ENCODE measurements at regions not wholly inside any gene's neighbourhood (a gene's known extent, or its start where the extent isn't known, plus 50 kb on each side); places are given as distances from the start of the nearest gene placed in this dataset.

GRCh38 chr9:79107911-79108676 is 463.7 kb upstream of the TLE4 start:
- TF ChIP-seq E2F6 (IDR thresholded peaks at IDR 0.05) (no peak), MAFK (IDR thresholded peaks at IDR 0.05; ENCODE audit: low read depth, low read length) (no peak), HDAC2 (IDR thresholded peaks at IDR 0.05; ENCODE audit: borderline replicate concordance in 1 of 2, low read depth in 2 of 2, low read length in 2 of 2) (no peak), GABPA (IDR thresholded peaks at IDR 0.05; ENCODE audit: borderline replicate concordance, insufficient read depth, low read length) (no peak), POLR2AphosphoS5 (IDR thresholded peaks at IDR 0.05; ENCODE audit: low read depth, low read length) (no peak)
